CMK (cell line): ENCODE measurements at regions not wholly inside any gene's neighbourhood (a gene's known extent, or its start where the extent isn't known, plus 50 kb on each side); places are given as distances from the start of the nearest gene placed in this dataset.
"Not testable (repeated sequence)": the region's sequence is repeated elsewhere in the genome, so short reads cannot be mapped to it uniquely, and the experiment has no call there.

Experiments used
- DNase-seq: peaks from one replicate; pipeline ENCODE4 v3.0.0-alpha.2; 2010; ENCODE audit warnings: low read depth

GRCh38 chr5:44252545-44252944 is 136.7 kb downstream of the FGF10 start:
- no peak for DNase-seq

GRCh38 chr5:44246986-44247385 is 142.2 kb downstream of the FGF10 start:
- no peak for DNase-seq

GRCh38 chr5:44245935-44246334 is 143.3 kb downstream of the FGF10 start:
- no peak for DNase-seq

GRCh38 chr5:44242791-44243190 is 146.4 kb downstream of the FGF10 start:
- no peak for DNase-seq

GRCh38 chr5:44236040-44236439 is 153.2 kb downstream of the FGF10 start:
- DNase-seq, result no peak

- DNase-seq, result no peak
Observed at GRCh38 chr5:44233691-44234090, 155.5 kb downstream of the FGF10 start.

- DNase-seq, result no peak
Observed at GRCh38 chr5:44225231-44226160, 163.7 kb downstream of the FGF10 start.

- DNase-seq, result no peak
Observed at GRCh38 chr5:44199408-44199807, 189.8 kb downstream of the FGF10 start.

GRCh38 chr5:44189255-44189654 is 200.0 kb downstream of the FGF10 start:
- DNase-seq, result peak; percentile 15

GRCh38 chr5:44187973-44188372 is 201.2 kb downstream of the FGF10 start:
- no peak for DNase-seq

GRCh38 chr5:44183753-44184152 is 205.5 kb downstream of the FGF10 start:
- no peak for DNase-seq

GRCh38 chr5:44183312-44183711 is 205.9 kb downstream of the FGF10 start:
- no peak for DNase-seq

GRCh38 chr5:44178414-44178813 is 210.8 kb downstream of the FGF10 start:
- DNase-seq, result no peak

GRCh38 chr5:44167540-44167939 is 221.7 kb downstream of the FGF10 start:
- no peak for DNase-seq

- DNase-seq, result no peak
Observed at GRCh38 chr5:44160369-44160768, 228.9 kb downstream of the FGF10 start.

- no peak for DNase-seq
Observed at GRCh38 chr5:44150075-44150723, 239.0 kb downstream of the FGF10 start.

GRCh38 chr5:44117947-44118346 is 271.3 kb downstream of the FGF10 start:
- DNase-seq, result not testable (repeated sequence)

- DNase-seq, result not testable (repeated sequence)
Observed at GRCh38 chr5:44108232-44108631, 281.0 kb downstream of the FGF10 start.

GRCh38 chr5:44099643-44100042 is 289.6 kb downstream of the FGF10 start:
- no peak for DNase-seq

GRCh38 chr5:44089424-44090144 is 299.6 kb downstream of the FGF10 start:
- no peak for DNase-seq

- no peak for DNase-seq
Observed at GRCh38 chr5:44085083-44085482, 304.1 kb downstream of the FGF10 start.

GRCh38 chr5:44074547-44074946 is 314.7 kb downstream of the FGF10 start:
- DNase-seq, result not testable (repeated sequence)

GRCh38 chr5:44051591-44051990 is 337.6 kb downstream of the FGF10 start:
- no peak for DNase-seq
